GM10248 (cell line): ENCODE measurements at regions not wholly inside any gene's neighbourhood (a gene's known extent, or its start where the extent isn't known, plus 50 kb on each side); places are given as distances from the start of the nearest gene placed in this dataset.

Source experiments
- CTCF ChIA-PET: fragments of 300-600 bp; sonication (Branson Sonifier 250); formaldehyde crosslinking; extraction: SDS; loops from one replicate; lab custom pipeline; 2021; ENCODE audit warnings: antibody characterized with exemption; lab: Yijun Ruan, JAX
- POLR2A ChIA-PET: fragments of 350-650 bp; sonication (Branson Sonifier 250); formaldehyde crosslinking; extraction: SDS; loops from one replicate; lab custom pipeline; 2020; ENCODE audit warnings: antibody characterized with exemption; lab: Yijun Ruan, JAX
- DNase-seq: peaks from one replicate; pipeline ENCODE4 v3.0.0; 2012; ENCODE audit errors: extremely low spot score
- CTCF ChIP-seq: IDR thresholded peaks from 2 replicates; pipeline ENCODE4 v1.5.1; 2012; ENCODE audit warnings: mild to moderate bottlenecking, low read depth; ENCODE audit errors: extremely low read depth, missing control alignments, control extremely low read depth

GRCh38 chr11:13826505-13827278, 135.8 kb upstream of the SPON1 start:
- no peak for TF ChIP-seq CTCF
- ChIA-PET POLR2A (no interaction called here), CTCF (no interaction called here)
- no peak for DNase-seq

DNA sequence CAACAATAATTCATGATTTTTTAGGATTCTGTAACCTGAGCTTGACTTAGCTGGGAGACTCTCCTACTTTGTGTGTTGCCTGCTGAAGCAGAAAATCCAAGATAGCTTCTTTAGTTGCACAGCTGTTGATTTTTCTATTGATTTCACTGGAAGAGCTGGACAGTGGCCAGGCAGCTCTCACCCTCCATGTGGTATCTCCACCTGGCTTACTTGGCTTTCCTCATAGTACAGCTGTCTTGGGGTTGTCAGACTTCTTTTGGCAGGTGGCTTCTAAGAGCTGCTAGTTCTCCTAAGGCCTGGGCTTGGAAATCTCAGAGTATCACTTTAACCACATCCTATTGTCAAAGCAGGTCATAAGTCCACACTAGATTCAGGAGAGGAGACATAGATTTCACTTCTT, 130.8 kb upstream of the SPON1 start:
- POLR2A ChIA-PET: no interaction called here
- CTCF ChIA-PET: no interaction called here
- DNase-seq: no peak
- TF ChIP-seq CTCF: no peak

GRCh38 chr11:13834463-13834862, 128.1 kb upstream of the SPON1 start:
- TF ChIP-seq CTCF: peak; percentile 34
- ChIA-PET CTCF (interaction anchor here (0.9 to 1.3 kb wide), 3 partner anchors 10 to 24 kb away, joined by 3 to 4 read pairs (median 4); no protein-coding TSS in a partner anchor), POLR2A (no interaction called here)
- peak; percentile 11 for DNase-seq

GRCh38 chr11:13836666-13837065, 125.9 kb upstream of the SPON1 start:
- DNase-seq: no peak
- TF ChIP-seq CTCF: no peak
- ChIA-PET POLR2A (no interaction called here), CTCF (no interaction called here)

- POLR2A ChIA-PET: no interaction called here
- no peak for DNase-seq
- TF ChIP-seq CTCF: no peak
- CTCF ChIA-PET: no interaction called here
These were observed 125.2 kb upstream of the SPON1 start for GRCh38 chr11:13837286-13837685.

DNA sequence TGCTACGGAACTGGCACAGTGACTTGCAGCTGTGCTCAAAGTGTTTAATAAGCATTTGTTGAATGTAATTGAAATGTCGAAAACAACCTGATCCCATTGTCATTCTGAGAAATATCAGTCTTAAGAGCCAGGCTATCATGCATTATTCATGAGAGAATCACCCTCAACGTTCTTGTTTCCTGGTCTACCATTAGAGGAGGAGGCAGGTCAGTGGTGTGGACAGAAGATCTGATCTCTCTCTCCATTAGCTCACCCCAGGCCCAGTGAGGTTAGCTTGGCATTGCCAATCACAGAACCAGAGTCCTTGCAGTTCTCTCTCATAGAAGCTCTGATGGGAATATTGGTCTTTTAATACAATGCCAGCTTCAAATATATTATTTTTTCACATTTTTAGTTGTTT, 121.1 kb upstream of the SPON1 start:
- CTCF ChIA-PET: no interaction called here
- TF ChIP-seq CTCF: no peak
- POLR2A ChIA-PET: no interaction called here
- no peak for DNase-seq
